ENCODE measurements at regions not wholly inside any gene's neighbourhood (a gene's known extent, or its start where the extent isn't known, plus 50 kb on each side); places are given as distances from the start of the nearest gene placed in this dataset.
"Not testable (repeated sequence)": the region's sequence is repeated elsewhere in the genome, so short reads cannot be mapped to it uniquely, and the experiment has no call there.

- H3K4me3 ChIP-seq (ENCODE audit: low read length), result no peak overlapping the region
- DNase-seq (ENCODE audit: low read depth, low spot score), result no peak
These were observed 269.1 kb downstream of the GATA3 start for GRCh38 chr10:8323428-8324054.

GRCh38 chr10:8325024-8325980 is 270.8 kb downstream of the GATA3 start:
- no peak overlapping the region for H3K4me3 ChIP-seq (ENCODE audit: low read length)
- no peak for DNase-seq (ENCODE audit: low read depth, low spot score)

GRCh38 chr10:8326396-8327139 is 272.1 kb downstream of the GATA3 start:
- no peak overlapping the region for H3K4me3 ChIP-seq (ENCODE audit: low read length)
- DNase-seq (ENCODE audit: low read depth, low spot score), result no peak

- no peak overlapping the region for H3K4me3 ChIP-seq (ENCODE audit: low read length)
- DNase-seq (ENCODE audit: low read depth, low spot score), result no peak
These were observed 272.6 kb downstream of the GATA3 start for GRCh38 chr10:8327140-8327423.

GRCh38 chr10:8331387-8331786 is 276.9 kb downstream of the GATA3 start:
- DNase-seq (ENCODE audit: low read depth, low spot score), result peak; percentile 96

GRCh38 chr10:8331896-8332729 is 277.6 kb downstream of the GATA3 start:
- peak; percentile 99 for DNase-seq (ENCODE audit: low read depth, low spot score)

More at GRCh38 chr10:8331387-8331786, 276.9 kb downstream of the GATA3 start:
- H3K4me3 ChIP-seq (ENCODE audit: low read length), result peak overlapping the region; percentile 47

GRCh38 chr10:8332730-8333111 is 278.2 kb downstream of the GATA3 start:
- H3K4me3 ChIP-seq (ENCODE audit: low read length), result peak overlapping the region; percentile 59
- DNase-seq (ENCODE audit: low read depth, low spot score), result no peak

More at GRCh38 chr10:8331896-8332729, 277.6 kb downstream of the GATA3 start:
- peak overlapping the region; percentile 59 for H3K4me3 ChIP-seq (ENCODE audit: low read length)

GRCh38 chr10:8334631-8335030 is 280.1 kb downstream of the GATA3 start:
- no peak overlapping the region for H3K4me3 ChIP-seq (ENCODE audit: low read length)
- DNase-seq (ENCODE audit: low read depth, low spot score), result no peak

GRCh38 chr10:8336629-8337331 is 282.3 kb downstream of the GATA3 start:
- H3K4me3 ChIP-seq (ENCODE audit: low read length), result no peak overlapping the region
- DNase-seq (ENCODE audit: low read depth, low spot score), result no peak

- H3K4me3 ChIP-seq (ENCODE audit: low read length), result no peak overlapping the region
- no peak for DNase-seq (ENCODE audit: low read depth, low spot score)
These were observed 282.8 kb downstream of the GATA3 start for GRCh38 chr10:8337332-8337651.

- H3K4me3 ChIP-seq (ENCODE audit: low read length), result no peak overlapping the region
- DNase-seq (ENCODE audit: low read depth, low spot score), result no peak
These were observed 283.8 kb downstream of the GATA3 start for GRCh38 chr10:8338177-8338766.

GRCh38 chr10:8344756-8345155 is 290.3 kb downstream of the GATA3 start:
- H3K4me3 ChIP-seq (ENCODE audit: low read length), result no peak overlapping the region
- no peak for DNase-seq (ENCODE audit: low read depth, low spot score)

GRCh38 chr10:8346861-8347260 is 292.4 kb downstream of the GATA3 start:
- H3K4me3 ChIP-seq (ENCODE audit: low read length), result no peak overlapping the region
- DNase-seq (ENCODE audit: low read depth, low spot score), result no peak

- not testable (repeated sequence) for H3K4me3 ChIP-seq (ENCODE audit: low read length); DNase-seq (ENCODE audit: low read depth, low spot score)
These were observed 293.1 kb downstream of the GATA3 start for GRCh38 chr10:8347614-8348013.

GRCh38 chr10:8349610-8350249 is 295.2 kb downstream of the GATA3 start:
- DNase-seq (ENCODE audit: low read depth, low spot score), result no peak
- H3K4me3 ChIP-seq (ENCODE audit: low read length), result no peak overlapping the region

- no peak overlapping the region for H3K4me3 ChIP-seq (ENCODE audit: low read length)
- DNase-seq (ENCODE audit: low read depth, low spot score), result no peak
These were observed 295.9 kb downstream of the GATA3 start for GRCh38 chr10:8350250-8350967.
